Suprapubic skin (tissue), 4 donors: ENCODE measurements at regions not wholly inside any gene's neighbourhood (a gene's known extent, or its start where the extent isn't known, plus 50 kb on each side); places are given as distances from the start of the nearest gene placed in this dataset.

ENCODE experiments used
- DNase-seq, 2 donors: peaks; one replicate each; pipeline ENCODE4 v3.0.0-alpha.2; 2019; ENCODE audit warnings: low spot score in 2 of 2
- H3K27ac ChIP-seq: fragments of 200-600 bp; sonication (generic); one replicate; pipeline ENCODE4 v1.5.1; 2019
- H3K27me3 ChIP-seq: fragments of 200-600 bp; sonication (generic); one replicate; pipeline ENCODE4 v1.5.1; 2019
- H3K36me3 ChIP-seq: fragments of 200-600 bp; sonication (generic); one replicate; pipeline ENCODE4 v1.5.1; 2019
- H3K4me1 ChIP-seq: fragments of 200-600 bp; sonication (generic); one replicate; pipeline ENCODE4 v1.5.1; 2019
- H3K4me3 ChIP-seq: fragments of 200-600 bp; sonication (generic); one replicate; pipeline ENCODE4 v1.5.1; 2019; ENCODE audit warnings: mild to moderate bottlenecking
- H3K9me3 ChIP-seq: fragments of 200-600 bp; sonication (generic); one replicate; pipeline ENCODE4 v1.5.1; 2019
- CTCF ChIP-seq, 2 donors: fragments of 200-600 bp in 1 of 2; fragments of 450-650 bp in 1 of 2; sonication (generic) in 1 of 2; IDR thresholded peaks; one replicate each; pipeline ENCODE4 v1.5.1; 2016 to 2019; ENCODE audit warnings: antibody characterized with exemption in 2 of 2, mild to moderate bottlenecking in 1 of 2, moderate library complexity in 1 of 2
- EP300 ChIP-seq: sonication (generic); formaldehyde crosslinking; IDR thresholded peaks from one replicate; pipeline ENCODE4 v1.6.1; 2017; ENCODE audit warnings: antibody characterized with exemption
- POLR2A ChIP-seq, 2 donors: fragments of 450-650 bp; IDR thresholded peaks; one replicate each; pipeline ENCODE4 v1.6.1; 2017; ENCODE audit warnings: antibody characterized with exemption in 2 of 2, mild to moderate bottlenecking in 2 of 2, moderate library complexity in 2 of 2
- POLR2AphosphoS5 ChIP-seq, 3 donors: sonication (generic); formaldehyde crosslinking; IDR thresholded peaks; one replicate each; pipeline ENCODE4 v1.6.1; 2017; ENCODE audit warnings: antibody characterized with exemption in 3 of 3
- WGBS: methylation state at CpG from one replicate; pipeline ENCODE4 v1.1.5; 2018; 5-methylcytosine and 5-hydroxymethylcytosine counted together

GRCh38 chr17:53907435-53907834 is 84.7 kb downstream of the KIF2B start:
- no peak for DNase-seq
- no peaks in the 10 kb centered on the region for H3K36me3 ChIP-seq
- H3K27ac ChIP-seq, result no peak overlapping the region
- WGBS, result 69% methylated on average over 1 of the region's 1 CpG
- TF ChIP-seq POLR2AphosphoS5 (IDR thresholded peaks at IDR 0.05) (no peak), POLR2A (IDR thresholded peaks at IDR 0.05) (no peak), CTCF (IDR thresholded peaks at IDR 0.05) (no peak), EP300 (no peak)
- no peak overlapping the region for H3K4me3 ChIP-seq
- H3K4me1 ChIP-seq, result no peaks in the 10 kb centered on the region
- H3K27me3 ChIP-seq, result no peaks in the 10 kb centered on the region
- no peaks in the 10 kb centered on the region for H3K9me3 ChIP-seq

- no peak for TF ChIP-seq POLR2A (IDR thresholded peaks at IDR 0.05)
- no peak for TF ChIP-seq EP300
- no peak for TF ChIP-seq POLR2AphosphoS5 (IDR thresholded peaks at IDR 0.05)
- Histone ChIP-seq H3K4me3 (no peak overlapping the region), H3K36me3 (no peaks in the 10 kb centered on the region), H3K27me3 (no peaks in the 10 kb centered on the region), H3K27ac (no peak overlapping the region), H3K4me1 (no peaks in the 10 kb centered on the region), H3K9me3 (no peaks in the 10 kb centered on the region)
- DNase-seq, result no peak
- 96% methylated on average over 3 of the region's 3 CpGs for WGBS
Measured at GRCh38 chr17:53909802-53910201, 87.1 kb downstream of the KIF2B start.

- no peak overlapping the region for H3K4me3 ChIP-seq
Measured at GRCh38 chr17:53912117-53912516, 89.4 kb downstream of the KIF2B start.

GRCh38 chr17:53919356-53919755 is 96.6 kb downstream of the KIF2B start:
- H3K27ac ChIP-seq, result no peak overlapping the region
- no peak overlapping the region for H3K4me3 ChIP-seq
- DNase-seq, result no peak
- TF ChIP-seq POLR2AphosphoS5 (IDR thresholded peaks at IDR 0.05), result no peak
- TF ChIP-seq POLR2A (IDR thresholded peaks at IDR 0.05), result no peak
- TF ChIP-seq EP300, result no peak
- TF ChIP-seq CTCF (IDR thresholded peaks at IDR 0.05), result no peak
- WGBS, result 37% methylated on average over 1 of the region's 1 CpG
- H3K27me3 ChIP-seq, result no peaks in the 10 kb centered on the region
- no peaks in the 10 kb centered on the region for H3K4me1 ChIP-seq
- H3K36me3 ChIP-seq, result no peaks in the 10 kb centered on the region
- H3K9me3 ChIP-seq, result no peaks in the 10 kb centered on the region

More at GRCh38 chr17:53912117-53912516, 89.4 kb downstream of the KIF2B start:
- DNase-seq, result no peak
- Histone ChIP-seq H3K36me3 (no peaks in the 10 kb centered on the region), H3K9me3 (no peaks in the 10 kb centered on the region), H3K27me3 (no peaks in the 10 kb centered on the region), H3K4me1 (no peaks in the 10 kb centered on the region), H3K27ac (no peak overlapping the region)
- TF ChIP-seq POLR2AphosphoS5 (IDR thresholded peaks at IDR 0.05) (no peak), EP300 (no peak), POLR2A (IDR thresholded peaks at IDR 0.05) (no peak), CTCF (IDR thresholded peaks at IDR 0.05) (no peak)
- WGBS, result 63% methylated on average over 1 of the region's 1 CpG

- TF ChIP-seq EP300 (no peak), CTCF (IDR thresholded peaks at IDR 0.05) (no peak), POLR2AphosphoS5 (IDR thresholded peaks at IDR 0.05) (no peak), POLR2A (IDR thresholded peaks at IDR 0.05) (no peak)
- H3K4me1 ChIP-seq, result no peaks in the 10 kb centered on the region
- H3K4me3 ChIP-seq, result no peak overlapping the region
- H3K27me3 ChIP-seq, result no peaks in the 10 kb centered on the region
- WGBS, result 60% methylated on average over 4 of the region's 4 CpGs
- no peaks in the 10 kb centered on the region for H3K36me3 ChIP-seq
- DNase-seq, result no peak
- H3K9me3 ChIP-seq, result no peaks in the 10 kb centered on the region
- no peak overlapping the region for H3K27ac ChIP-seq
Measured at GRCh38 chr17:53924530-53925455, 102.1 kb downstream of the KIF2B start.
